KOPT-K1 (cell line): ENCODE measurements at regions not wholly inside any gene's neighbourhood (a gene's known extent, or its start where the extent isn't known, plus 50 kb on each side); places are given as distances from the start of the nearest gene placed in this dataset.

Experiments
- H3K27ac ChIP-seq: fragments of 200-600 bp; sonication (generic); 2 replicates; pipeline ENCODE4 v1.5.1; 2016; ENCODE audit warnings: antibody characterized with exemption, mild to moderate bottlenecking, low read depth, low read length; ENCODE audit not compliant: poor library complexity, severe bottlenecking
- H3K36me3 ChIP-seq: fragments of 200-600 bp; sonication (generic); 2 replicates; pipeline ENCODE4 v1.5.1; 2017; ENCODE audit warnings: antibody characterized with exemption, mild to moderate bottlenecking, low read length, moderate library complexity; ENCODE audit not compliant: insufficient read depth
- H3K9me3 ChIP-seq: fragments of 200-600 bp; sonication (generic); 2 replicates; pipeline ENCODE4 v1.5.1; 2017; ENCODE audit warnings: antibody characterized with exemption, low read length, mild to moderate bottlenecking; ENCODE audit not compliant: insufficient read depth, poor library complexity, severe bottlenecking

GRCh38 chr5:123921193-123921592 lies 409.2 kb downstream of the CSNK1G3 start:
- Histone ChIP-seq H3K27ac (no peak overlapping the region), H3K9me3 (no peaks in the 10 kb centered on the region), H3K36me3 (no peaks in the 10 kb centered on the region)

- Histone ChIP-seq H3K36me3 (no peaks in the 10 kb centered on the region), H3K27ac (no peak overlapping the region), H3K9me3 (no peaks in the 10 kb centered on the region)
Observed at GRCh38 chr5:123916345-123917121, 404.6 kb downstream of the CSNK1G3 start.

- Histone ChIP-seq H3K9me3 (no peaks in the 10 kb centered on the region), H3K27ac (no peak overlapping the region), H3K36me3 (no peaks in the 10 kb centered on the region)
Observed at GRCh38 chr5:123914333-123914732, 402.4 kb downstream of the CSNK1G3 start.

- H3K27ac ChIP-seq: no peak overlapping the region
- no peaks in the 10 kb centered on the region for H3K36me3 ChIP-seq
- no peaks in the 10 kb centered on the region for H3K9me3 ChIP-seq
Observed at GRCh38 chr5:123907349-123907748, 395.4 kb downstream of the CSNK1G3 start.

GRCh38 chr5:123906698-123907295 lies 394.8 kb downstream of the CSNK1G3 start:
- Histone ChIP-seq H3K36me3 (no peaks in the 10 kb centered on the region), H3K9me3 (no peaks in the 10 kb centered on the region), H3K27ac (no peak overlapping the region)

- H3K36me3 ChIP-seq: no peaks in the 10 kb centered on the region
- no peak overlapping the region for H3K27ac ChIP-seq
- no peaks in the 10 kb centered on the region for H3K9me3 ChIP-seq
Observed at GRCh38 chr5:123885081-123885480, 373.1 kb downstream of the CSNK1G3 start.

GRCh38 chr5:123882965-123883345 lies 371.0 kb downstream of the CSNK1G3 start:
- Histone ChIP-seq H3K9me3 (no peaks in the 10 kb centered on the region), H3K36me3 (no peaks in the 10 kb centered on the region), H3K27ac (no peak overlapping the region)

GRCh38 chr5:123882319-123882964 lies 370.5 kb downstream of the CSNK1G3 start:
- Histone ChIP-seq H3K36me3 (no peaks in the 10 kb centered on the region), H3K27ac (no peak overlapping the region), H3K9me3 (no peaks in the 10 kb centered on the region)

GRCh38 chr5:123881759-123882244 lies 369.8 kb downstream of the CSNK1G3 start:
- H3K36me3 ChIP-seq: no peaks in the 10 kb centered on the region
- no peaks in the 10 kb centered on the region for H3K9me3 ChIP-seq
- H3K27ac ChIP-seq: no peak overlapping the region

- Histone ChIP-seq H3K9me3 (no peaks in the 10 kb centered on the region), H3K27ac (no peak overlapping the region), H3K36me3 (no peaks in the 10 kb centered on the region)
Observed at GRCh38 chr5:123880875-123881274, 368.9 kb downstream of the CSNK1G3 start.

- Histone ChIP-seq H3K27ac (no peak overlapping the region), H3K36me3 (no peaks in the 10 kb centered on the region), H3K9me3 (no peaks in the 10 kb centered on the region)
Observed at GRCh38 chr5:123879071-123879470, 367.1 kb downstream of the CSNK1G3 start.

GRCh38 chr5:123876276-123876790 lies 364.4 kb downstream of the CSNK1G3 start:
- no peak overlapping the region for H3K27ac ChIP-seq
- no peaks in the 10 kb centered on the region for H3K36me3 ChIP-seq
- H3K9me3 ChIP-seq: no peaks in the 10 kb centered on the region

GRCh38 chr5:123875561-123876275 lies 363.7 kb downstream of the CSNK1G3 start:
- no peaks in the 10 kb centered on the region for H3K36me3 ChIP-seq
- H3K27ac ChIP-seq: no peak overlapping the region
- no peaks in the 10 kb centered on the region for H3K9me3 ChIP-seq

GRCh38 chr5:123874600-123875201 lies 362.7 kb downstream of the CSNK1G3 start:
- Histone ChIP-seq H3K36me3 (no peaks in the 10 kb centered on the region), H3K27ac (no peak overlapping the region), H3K9me3 (no peaks in the 10 kb centered on the region)
